ENCODE measurements at regions not wholly inside any gene's neighbourhood (a gene's known extent, or its start where the extent isn't known, plus 50 kb on each side); places are given as distances from the start of the nearest gene placed in this dataset.

DNA sequence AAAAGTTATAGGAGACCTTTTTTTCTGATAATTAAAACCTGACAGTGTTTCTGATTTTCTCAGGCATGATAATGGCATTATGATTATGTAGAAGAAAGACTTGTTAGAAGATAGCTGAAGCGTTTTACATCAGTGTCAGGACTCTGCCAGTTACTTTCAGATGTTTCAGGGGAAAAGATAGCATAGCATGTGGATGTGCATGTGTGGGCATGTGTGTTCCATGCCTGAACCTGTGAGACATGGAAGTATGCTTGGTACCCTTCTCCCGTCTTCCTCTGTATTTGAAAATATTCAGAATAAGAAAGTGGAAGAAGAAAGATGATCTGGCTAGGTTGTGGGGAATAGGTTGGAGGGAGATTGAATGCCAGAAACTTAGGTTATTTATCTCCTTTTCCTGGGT is 113.1 kb upstream of the PCAT7 start:
- TF ChIP-seq JUNB (IDR thresholded peaks at IDR 0.05; ENCODE audit: unreplicated experiment) (no peak), EZH2 (IDR thresholded peaks at IDR 0.05; ENCODE audit: low read depth, unreplicated experiment) (no peak), EZH2phosphoT487 (IDR thresholded peaks at IDR 0.05; ENCODE audit: unreplicated experiment) (no peak), POLR2AphosphoS5 (IDR thresholded peaks at IDR 0.05; ENCODE audit: low read depth) (no peak), STAT1 (IDR thresholded peaks at IDR 0.05; ENCODE audit: unreplicated experiment) (no peak), CREB1 (CRISPR knock-in tag; IDR thresholded peaks at IDR 0.05; ENCODE audit: low read depth) (no peak), ZNF331 (CRISPR knock-in tag; IDR thresholded peaks at IDR 0.05; ENCODE audit: low read depth) (no peak)
- TF ChIP-seq, protein P1, sequence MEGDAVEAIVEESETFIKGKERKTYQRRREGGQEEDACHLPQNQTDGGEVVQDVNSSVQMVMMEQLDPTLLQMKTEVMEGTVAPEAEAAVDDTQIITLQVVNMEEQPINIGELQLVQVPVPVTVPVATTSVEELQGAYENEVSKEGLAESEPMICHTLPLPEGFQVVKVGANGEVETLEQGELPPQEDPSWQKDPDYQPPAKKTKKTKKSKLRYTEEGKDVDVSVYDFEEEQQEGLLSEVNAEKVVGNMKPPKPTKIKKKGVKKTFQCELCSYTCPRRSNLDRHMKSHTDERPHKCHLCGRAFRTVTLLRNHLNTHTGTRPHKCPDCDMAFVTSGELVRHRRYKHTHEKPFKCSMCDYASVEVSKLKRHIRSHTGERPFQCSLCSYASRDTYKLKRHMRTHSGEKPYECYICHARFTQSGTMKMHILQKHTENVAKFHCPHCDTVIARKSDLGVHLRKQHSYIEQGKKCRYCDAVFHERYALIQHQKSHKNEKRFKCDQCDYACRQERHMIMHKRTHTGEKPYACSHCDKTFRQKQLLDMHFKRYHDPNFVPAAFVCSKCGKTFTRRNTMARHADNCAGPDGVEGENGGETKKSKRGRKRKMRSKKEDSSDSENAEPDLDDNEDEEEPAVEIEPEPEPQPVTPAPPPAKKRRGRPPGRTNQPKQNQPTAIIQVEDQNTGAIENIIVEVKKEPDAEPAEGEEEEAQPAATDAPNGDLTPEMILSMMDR (conservative IDR thresholded peaks at IDR 0.05; ENCODE audit: low read depth in 2 of 2) = no peak
- TF ChIP-seq, protein P2, sequence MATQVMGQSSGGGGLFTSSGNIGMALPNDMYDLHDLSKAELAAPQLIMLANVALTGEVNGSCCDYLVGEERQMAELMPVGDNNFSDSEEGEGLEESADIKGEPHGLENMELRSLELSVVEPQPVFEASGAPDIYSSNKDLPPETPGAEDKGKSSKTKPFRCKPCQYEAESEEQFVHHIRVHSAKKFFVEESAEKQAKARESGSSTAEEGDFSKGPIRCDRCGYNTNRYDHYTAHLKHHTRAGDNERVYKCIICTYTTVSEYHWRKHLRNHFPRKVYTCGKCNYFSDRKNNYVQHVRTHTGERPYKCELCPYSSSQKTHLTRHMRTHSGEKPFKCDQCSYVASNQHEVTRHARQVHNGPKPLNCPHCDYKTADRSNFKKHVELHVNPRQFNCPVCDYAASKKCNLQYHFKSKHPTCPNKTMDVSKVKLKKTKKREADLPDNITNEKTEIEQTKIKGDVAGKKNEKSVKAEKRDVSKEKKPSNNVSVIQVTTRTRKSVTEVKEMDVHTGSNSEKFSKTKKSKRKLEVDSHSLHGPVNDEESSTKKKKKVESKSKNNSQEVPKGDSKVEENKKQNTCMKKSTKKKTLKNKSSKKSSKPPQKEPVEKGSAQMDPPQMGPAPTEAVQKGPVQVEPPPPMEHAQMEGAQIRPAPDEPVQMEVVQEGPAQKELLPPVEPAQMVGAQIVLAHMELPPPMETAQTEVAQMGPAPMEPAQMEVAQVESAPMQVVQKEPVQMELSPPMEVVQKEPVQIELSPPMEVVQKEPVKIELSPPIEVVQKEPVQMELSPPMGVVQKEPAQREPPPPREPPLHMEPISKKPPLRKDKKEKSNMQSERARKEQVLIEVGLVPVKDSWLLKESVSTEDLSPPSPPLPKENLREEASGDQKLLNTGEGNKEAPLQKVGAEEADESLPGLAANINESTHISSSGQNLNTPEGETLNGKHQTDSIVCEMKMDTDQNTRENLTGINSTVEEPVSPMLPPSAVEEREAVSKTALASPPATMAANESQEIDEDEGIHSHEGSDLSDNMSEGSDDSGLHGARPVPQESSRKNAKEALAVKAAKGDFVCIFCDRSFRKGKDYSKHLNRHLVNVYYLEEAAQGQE (IDR thresholded peaks at IDR 0.05; ENCODE audit: unreplicated experiment) = no peak
- TF ChIP-seq, protein P3, sequence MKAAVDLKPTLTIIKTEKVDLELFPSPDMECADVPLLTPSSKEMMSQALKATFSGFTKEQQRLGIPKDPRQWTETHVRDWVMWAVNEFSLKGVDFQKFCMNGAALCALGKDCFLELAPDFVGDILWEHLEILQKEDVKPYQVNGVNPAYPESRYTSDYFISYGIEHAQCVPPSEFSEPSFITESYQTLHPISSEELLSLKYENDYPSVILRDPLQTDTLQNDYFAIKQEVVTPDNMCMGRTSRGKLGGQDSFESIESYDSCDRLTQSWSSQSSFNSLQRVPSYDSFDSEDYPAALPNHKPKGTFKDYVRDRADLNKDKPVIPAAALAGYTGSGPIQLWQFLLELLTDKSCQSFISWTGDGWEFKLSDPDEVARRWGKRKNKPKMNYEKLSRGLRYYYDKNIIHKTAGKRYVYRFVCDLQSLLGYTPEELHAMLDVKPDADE (IDR thresholded peaks at IDR 0.05) = no peak

Measured in GM23338 (cell line).